HG02840 (cell line): ENCODE measurements at regions not wholly inside any gene's neighbourhood (a gene's known extent, or its start where the extent isn't known, plus 50 kb on each side); places are given as distances from the start of the nearest gene placed in this dataset.
"Not testable (repeated sequence)": the region's sequence is repeated elsewhere in the genome, so short reads cannot be mapped to it uniquely, and the experiment has no call there.

Source experiments
- ATAC-seq: cut with Tn5 transposase; IDR thresholded peaks from one replicate; pipeline ENCODE4 v1.9.1; 2021; ENCODE audit warnings: mild to moderate bottlenecking, moderate library complexity, moderate number of reproducible peaks; ENCODE audit not compliant: unreplicated experiment, low FRiP score

- no peak for ATAC-seq
Observed at GRCh38 chr9:31119890-31120454, 1264.5 kb upstream of the ACO1 start.

- ATAC-seq: no peak
Observed at GRCh38 chr9:31124389-31124788, 1260.1 kb upstream of the ACO1 start.

GRCh38 chr9:31135567-31135966 is 1248.9 kb upstream of the ACO1 start:
- ATAC-seq: no peak

- ATAC-seq: no peak
Observed at GRCh38 chr9:31136524-31136923, 1247.9 kb upstream of the ACO1 start.

GRCh38 chr9:31137176-31138160 is 1247.0 kb upstream of the ACO1 start:
- ATAC-seq: no peak

- no peak for ATAC-seq
Observed at GRCh38 chr9:31140316-31140715, 1244.1 kb upstream of the ACO1 start.

GRCh38 chr9:31142456-31142855 is 1242.0 kb upstream of the ACO1 start:
- ATAC-seq: no peak

GRCh38 chr9:31144614-31145013 is 1239.8 kb upstream of the ACO1 start:
- no peak for ATAC-seq

- peak; percentile 90 for ATAC-seq
Observed at GRCh38 chr9:31146485-31147166, 1237.8 kb upstream of the ACO1 start.

- no peak for ATAC-seq
Observed at GRCh38 chr9:31153250-31153840, 1231.1 kb upstream of the ACO1 start.

GRCh38 chr9:31166516-31166915 is 1217.9 kb upstream of the ACO1 start:
- no peak for ATAC-seq

- ATAC-seq: no peak
Observed at GRCh38 chr9:31168161-31168560, 1216.3 kb upstream of the ACO1 start.

GRCh38 chr9:31174681-31175080 is 1209.8 kb upstream of the ACO1 start:
- no peak for ATAC-seq

- no peak for ATAC-seq
Observed at GRCh38 chr9:31183866-31184265, 1200.6 kb upstream of the ACO1 start.

GRCh38 chr9:31185831-31186230 is 1198.6 kb upstream of the ACO1 start:
- no peak for ATAC-seq

GRCh38 chr9:31188496-31188895 is 1195.9 kb upstream of the ACO1 start:
- no peak for ATAC-seq

- no peak for ATAC-seq
Observed at GRCh38 chr9:31210978-31211570, 1173.4 kb upstream of the ACO1 start.

- not testable (repeated sequence) for ATAC-seq
Observed at GRCh38 chr9:31229976-31230375, 1154.5 kb upstream of the ACO1 start.

- ATAC-seq: no peak
Observed at GRCh38 chr9:31232485-31232884, 1152.0 kb upstream of the ACO1 start.

- no peak for ATAC-seq
Observed at GRCh38 chr9:31236344-31236743, 1148.1 kb upstream of the ACO1 start.

- no peak for ATAC-seq
Observed at GRCh38 chr9:31243386-31243785, 1141.1 kb upstream of the ACO1 start.
